PC-3 (cell line): ENCODE measurements at regions not wholly inside any gene's neighbourhood (a gene's known extent, or its start where the extent isn't known, plus 50 kb on each side); places are given as distances from the start of the nearest gene placed in this dataset.
A peak's percentile ranks its signal among the peaks of the same experiment; 100 is the strongest.

Experiments
- ATAC-seq: fragments of 200-7000 bp; cut with Tn5 transposase; 2 replicates; pipeline ENCODE4 v1.9.1; 2020; ENCODE audit warnings: mild to moderate bottlenecking, moderate library complexity
- BruUV-seq: library from RNA; stranded (reverse); fragments of 400-500 nt; replicated peaks from 2 replicates; lab custom pipeline; 2021; lab: Mats Ljungman, UMichigan
- CTCF ChIA-PET: fragments of 300-600 bp; sonication (Branson Sonifier 250); formaldehyde crosslinking; loops from one replicate; lab custom pipeline; 2022; ENCODE audit warnings: antibody characterized with exemption; lab: Charles Lee
- POLR2A ChIA-PET: fragments of 300-600 bp; sonication (Branson Sonifier 250); formaldehyde crosslinking; loops from one replicate; lab custom pipeline; 2022; ENCODE audit warnings: antibody characterized with exemption; ENCODE audit not compliant: unreplicated experiment; lab: Charles Lee
- DNase-seq: peaks from one replicate; pipeline ENCODE4 v3.0.0-alpha.2; 2015
- H2AFZ ChIP-seq: fragments of 300-600 bp; sonication (generic); 2 replicates; pipeline ENCODE4 v1.6.0; 2016; ENCODE audit warnings: antibody characterized with exemption, low read length
- H3F3A ChIP-seq: fragments of 300-600 bp; sonication (generic); one replicate; pipeline ENCODE4 v1.6.0; 2017; ENCODE audit warnings: antibody characterized with exemption, low read length, control low read depth, mild to moderate bottlenecking; ENCODE audit not compliant: unreplicated experiment
- H3K27ac ChIP-seq: fragments of 300-600 bp; sonication (generic); 2 replicates; pipeline ENCODE4 v1.5.1; 2016; ENCODE audit warnings: mild to moderate bottlenecking, low read length
- H3K27me3 ChIP-seq: fragments of 300-600 bp; sonication (generic); 2 replicates; pipeline ENCODE4 v1.6.1; 2016; ENCODE audit warnings: low read length, mixed read lengths
- H3K36me3 ChIP-seq: fragments of 300-600 bp; sonication (generic); 2 replicates; pipeline ENCODE4 v1.6.1; 2016; ENCODE audit warnings: low read depth, mixed run types, low read length, mixed read lengths
- H3K4me1 ChIP-seq: fragments of 300-600 bp; sonication (generic); 2 replicates; pipeline ENCODE4 v1.5.1; 2016; ENCODE audit warnings: low read length; ENCODE audit not compliant: insufficient read depth
- H3K4me2 ChIP-seq: fragments of 300-600 bp; sonication (generic); 2 replicates; pipeline ENCODE4 v1.6.0; 2016; ENCODE audit warnings: low read length
- H3K4me3 ChIP-seq: fragments of 300-600 bp; sonication (generic); 2 replicates; pipeline ENCODE4 v1.5.1; 2016; ENCODE audit warnings: mild to moderate bottlenecking, low read length, mixed read lengths
- H3K79me2 ChIP-seq: fragments of 300-600 bp; sonication (generic); 2 replicates; pipeline ENCODE4 v1.6.1; 2017; ENCODE audit warnings: low read length, mixed read lengths
- H3K9ac ChIP-seq: fragments of 300-600 bp; sonication (generic); 2 replicates; pipeline ENCODE4 v1.6.0; 2016; ENCODE audit warnings: mild to moderate bottlenecking, low read length
- H3K9me2 ChIP-seq: fragments of 300-600 bp; sonication (generic); replicated peaks from 2 replicates; pipeline ENCODE4 v1.6.1; 2016; ENCODE audit warnings: mixed run types, low read length, mixed read lengths
- H3K9me3 ChIP-seq: fragments of 300-600 bp; sonication (generic); 2 replicates; pipeline ENCODE4 v1.6.1; 2016; ENCODE audit warnings: low read length, mixed read lengths
- H4K20me1 ChIP-seq: fragments of 300-600 bp; sonication (generic); 2 replicates; pipeline ENCODE4 v1.6.1; 2016; ENCODE audit warnings: low read length, mixed read lengths
- CTCF ChIP-seq: fragments of 300-600 bp; sonication (generic); conservative IDR thresholded peaks from 2 replicates; pipeline ENCODE4 v1.5.1; 2017; ENCODE audit warnings: antibody characterized with exemption, low read depth, mild to moderate bottlenecking, low read length
- EZH2 ChIP-seq: fragments of 300-600 bp; sonication (generic); IDR thresholded peaks from one replicate; pipeline ENCODE4 v1.6.1; 2017; ENCODE audit warnings: antibody characterized with exemption, mild to moderate bottlenecking, low read length; ENCODE audit not compliant: unreplicated experiment
- EZH2phosphoT487 ChIP-seq: fragments of 300-600 bp; sonication (generic); IDR thresholded peaks from 2 replicates; pipeline ENCODE4 v1.6.1; 2018; ENCODE audit warnings: mild to moderate bottlenecking, antibody characterized with exemption, low read length, borderline replicate concordance
- intact Hi-C: fragments of 100-400 bp; cut with micrococcal nuclease; formaldehyde crosslinking; loops from 2 replicates; pipeline ENCODE4 v1.9.0; 2023

- DNase-seq (no peak), ATAC-seq (no peak)
- Histone ChIP-seq H4K20me1 (no peaks in the 10 kb centered on the region), H3K9me3 (no peaks in the 10 kb centered on the region), H3K79me2 (no peaks in the 10 kb centered on the region), H2AFZ (no peak overlapping the region), H3K4me3 (no peak overlapping the region), H3K9me2 (no peaks in the 10 kb centered on the region), H3K4me1 (peaks cover 4% of the 10 kb centered on the region; the same call in 1 of the 2 replicates), H3K27ac (no peak overlapping the region), H3K27me3 (peaks cover 11% of the 10 kb centered on the region; the same call in 1 of the 2 replicates), H3K4me2 (no peak overlapping the region), H3K36me3 (no peaks in the 10 kb centered on the region), H3K9ac (no peak overlapping the region), H3F3A (no peaks in the 10 kb centered on the region)
- ChIA-PET POLR2A (no interaction called here), CTCF (no interaction called here)
- no peak for TF ChIP-seq CTCF
- intact Hi-C loops = no loop called here
- BruUV-seq = no TSS peak
These were observed 101.3 kb upstream of the P2RY1 start for GRCh38 chr3:152733584-152734119.

- no peak for TF ChIP-seq EZH2phosphoT487
- TF ChIP-seq CTCF = no peak
- TF ChIP-seq EZH2 = no peak
- no peaks in the 10 kb centered on the region for H3K36me3 ChIP-seq
- H3K27ac ChIP-seq = no peak overlapping the region
- H2AFZ ChIP-seq = no peak overlapping the region
- ChIA-PET POLR2A (no interaction called here), CTCF (no interaction called here)
- peaks cover 4% of the 10 kb centered on the region; the same call in 1 of the 2 replicates for H3K4me1 ChIP-seq
- 0 out of 2 replicates have a peak, but pooled peaks cover 11% of the 10 kb centered on the region for H3K27me3 ChIP-seq
- no peaks in the 10 kb centered on the region for H3K9me2 ChIP-seq
- DNase-seq = peak; percentile 58
- H3F3A ChIP-seq = no peaks in the 10 kb centered on the region
- no peaks in the 10 kb centered on the region for H3K79me2 ChIP-seq
- no peaks in the 10 kb centered on the region for H4K20me1 ChIP-seq
- no TSS peak for BruUV-seq
- peak; percentile 87 for ATAC-seq
- H3K9ac ChIP-seq = no peak overlapping the region
- H3K4me3 ChIP-seq = no peak overlapping the region
- intact Hi-C loops = no loop called here
- H3K4me2 ChIP-seq = no peak overlapping the region
- H3K9me3 ChIP-seq = no peaks in the 10 kb centered on the region
These were observed 97.7 kb upstream of the P2RY1 start for GRCh38 chr3:152737021-152737908.

- ChIA-PET POLR2A (no interaction called here), CTCF (no interaction called here)
- H3K27me3 ChIP-seq = 0 out of 2 replicates have a peak, but pooled peaks cover 11% of the 10 kb centered on the region
- H3F3A ChIP-seq = no peaks in the 10 kb centered on the region
- peaks cover 4% of the 10 kb centered on the region; the same call in 1 of the 2 replicates for H3K4me1 ChIP-seq
- intact Hi-C loops = no loop called here
- BruUV-seq = no TSS peak
- H3K27ac ChIP-seq = no peak overlapping the region
- no peaks in the 10 kb centered on the region for H3K9me2 ChIP-seq
- H3K9me3 ChIP-seq = no peaks in the 10 kb centered on the region
- ATAC-seq = no peak
- H2AFZ ChIP-seq = no peak overlapping the region
- H4K20me1 ChIP-seq = no peaks in the 10 kb centered on the region
- no peak overlapping the region for H3K9ac ChIP-seq
- no peak overlapping the region for H3K4me2 ChIP-seq
- no peak overlapping the region for H3K4me3 ChIP-seq
- TF ChIP-seq EZH2phosphoT487 (no peak), EZH2 (no peak), CTCF (no peak)
- DNase-seq = no peak
- no peaks in the 10 kb centered on the region for H3K36me3 ChIP-seq
- H3K79me2 ChIP-seq = no peaks in the 10 kb centered on the region
These were observed 96.3 kb upstream of the P2RY1 start for GRCh38 chr3:152738656-152739055.
